GM19035 (cell line): ENCODE measurements at regions not wholly inside any gene's neighbourhood (a gene's known extent, or its start where the extent isn't known, plus 50 kb on each side); places are given as distances from the start of the nearest gene placed in this dataset.

Experiments used
- ATAC-seq: cut with Tn5 transposase; IDR thresholded peaks from one replicate; pipeline ENCODE4 v1.9.1; 2021; ENCODE audit not compliant: unreplicated experiment

DNA sequence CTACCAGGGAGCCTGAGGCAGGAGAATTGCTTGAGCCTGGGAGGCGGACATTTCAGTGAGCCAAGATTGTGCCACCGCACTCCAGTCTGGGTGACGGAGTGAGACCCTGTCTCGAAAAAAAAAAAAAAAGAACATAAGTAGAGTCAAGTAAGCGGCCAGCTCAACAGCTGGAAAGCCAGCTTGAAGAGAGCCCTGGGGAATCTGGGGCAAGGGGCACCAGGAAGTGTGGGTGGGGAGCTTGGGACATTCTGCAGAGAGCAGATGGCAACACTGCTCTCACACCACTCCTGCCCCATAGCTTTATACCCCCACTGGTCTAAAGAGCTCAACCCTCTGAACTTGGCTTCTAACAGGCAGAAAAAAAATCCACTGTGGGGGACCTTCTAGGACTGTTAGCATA is 505.6 kb downstream of the BUD13 start:
- no peak for ATAC-seq

- ATAC-seq = no peak
Measured at GRCh38 chr11:116263770-116264169, 509.0 kb downstream of the BUD13 start.

- no peak for ATAC-seq
Measured at GRCh38 chr11:116263019-116263418, 509.8 kb downstream of the BUD13 start.

DNA sequence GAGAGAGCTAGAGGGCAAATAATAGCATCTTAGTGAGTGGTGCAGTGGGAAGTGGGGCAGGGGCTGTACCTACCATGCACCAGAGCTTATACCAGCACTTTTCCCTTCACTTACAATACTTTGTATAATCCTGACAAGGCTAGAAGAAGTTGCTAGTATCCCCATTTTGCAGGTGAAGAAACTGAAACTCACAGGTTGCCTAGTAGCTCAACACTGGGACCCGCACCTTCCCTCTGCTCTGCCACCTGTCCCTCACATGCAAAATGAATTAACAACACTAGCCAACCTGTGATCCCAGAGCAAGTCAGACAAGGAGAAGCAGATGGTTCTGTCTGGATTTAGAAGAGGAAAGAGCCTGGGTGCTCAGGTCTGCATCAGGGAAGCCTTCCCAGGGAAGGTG is 510.4 kb downstream of the BUD13 start:
- ATAC-seq = no peak

GRCh38 chr11:116261606-116262005 is 511.2 kb downstream of the BUD13 start:
- no peak for ATAC-seq

DNA sequence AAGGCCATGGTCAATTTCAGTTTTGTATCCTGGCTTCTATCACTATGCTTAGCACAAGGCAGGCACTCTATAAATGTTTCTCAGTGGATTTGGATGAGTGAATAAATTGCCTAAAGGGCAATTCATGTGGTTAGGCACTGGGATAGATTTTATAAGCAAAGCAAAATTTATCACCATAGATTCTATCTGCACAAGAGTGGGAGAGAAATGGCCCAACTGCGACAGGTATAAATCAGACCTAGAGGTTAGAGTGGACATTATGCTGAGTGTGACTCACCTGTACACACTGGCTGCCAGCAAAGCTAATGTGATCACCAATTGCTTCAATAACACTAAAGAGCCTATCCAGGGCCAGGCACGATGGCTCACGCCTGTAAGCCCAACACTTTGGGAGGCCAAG is 514.0 kb downstream of the BUD13 start:
- ATAC-seq = no peak

DNA sequence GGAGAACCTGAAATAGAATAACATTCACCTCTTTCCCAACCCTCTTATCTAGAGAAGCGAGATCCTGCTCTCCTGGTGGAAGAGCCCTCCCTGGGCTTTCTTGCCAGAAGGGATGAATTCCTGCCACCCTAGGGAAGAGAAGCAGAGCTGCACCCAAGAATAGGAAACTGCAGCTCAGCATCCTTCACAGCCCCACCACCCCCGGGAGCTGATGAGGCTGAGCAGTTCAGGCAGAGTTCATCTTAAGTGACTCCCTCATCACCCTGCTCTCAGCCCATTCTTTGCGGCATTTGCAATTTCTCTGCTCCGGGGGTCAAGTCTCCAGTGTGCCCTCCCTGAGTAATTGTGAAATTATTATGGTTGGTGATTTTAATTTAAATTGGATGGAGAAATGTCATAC is 514.9 kb downstream of the BUD13 start:
- no peak for ATAC-seq

- ATAC-seq = no peak
Measured at GRCh38 chr11:116257092-116257491, 515.7 kb downstream of the BUD13 start.

DNA sequence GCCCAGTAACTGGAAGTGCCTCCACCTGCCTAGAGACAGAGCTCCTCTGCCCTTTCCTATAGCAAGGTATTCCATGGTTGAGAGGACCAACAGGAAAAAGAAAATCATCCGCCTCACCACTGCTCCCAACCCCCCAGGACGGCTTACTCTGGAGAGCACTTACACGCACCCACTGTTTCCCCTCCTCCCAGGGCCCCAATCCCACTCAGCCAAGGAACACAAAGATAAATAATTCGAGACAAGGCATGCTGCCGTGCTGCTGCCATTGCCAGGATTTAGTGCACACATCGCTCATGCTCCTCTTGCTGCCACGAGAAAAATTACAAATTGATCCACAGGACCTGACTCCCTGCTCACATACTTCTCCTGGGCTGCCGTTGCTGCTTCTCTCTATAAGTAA is 516.6 kb downstream of the BUD13 start:
- ATAC-seq = no peak

GRCh38 chr11:116255321-116255953 is 517.4 kb downstream of the BUD13 start:
- no peak for ATAC-seq

DNA sequence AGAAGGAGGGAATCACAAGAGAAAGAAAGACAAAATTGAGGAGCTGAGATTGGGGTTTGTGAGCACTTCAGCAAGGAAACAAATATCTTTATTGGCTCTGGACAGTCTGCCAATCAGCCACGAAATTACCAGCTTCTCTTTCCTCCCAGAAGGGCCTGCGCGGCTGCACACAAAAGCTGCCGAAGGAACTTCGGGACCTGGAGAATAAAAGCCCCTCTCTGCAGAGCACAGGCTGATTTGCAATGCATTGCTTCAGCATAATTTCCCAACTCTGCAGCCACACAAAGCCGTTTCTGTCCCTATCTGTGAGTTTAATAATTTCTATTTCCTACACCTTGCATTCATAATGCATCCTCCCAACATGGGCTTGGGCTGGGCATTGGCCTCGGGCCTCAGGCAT is 522.6 kb downstream of the BUD13 start:
- no peak for ATAC-seq

- no peak for ATAC-seq
Measured at GRCh38 chr11:116249561-116249960, 523.2 kb downstream of the BUD13 start.

DNA sequence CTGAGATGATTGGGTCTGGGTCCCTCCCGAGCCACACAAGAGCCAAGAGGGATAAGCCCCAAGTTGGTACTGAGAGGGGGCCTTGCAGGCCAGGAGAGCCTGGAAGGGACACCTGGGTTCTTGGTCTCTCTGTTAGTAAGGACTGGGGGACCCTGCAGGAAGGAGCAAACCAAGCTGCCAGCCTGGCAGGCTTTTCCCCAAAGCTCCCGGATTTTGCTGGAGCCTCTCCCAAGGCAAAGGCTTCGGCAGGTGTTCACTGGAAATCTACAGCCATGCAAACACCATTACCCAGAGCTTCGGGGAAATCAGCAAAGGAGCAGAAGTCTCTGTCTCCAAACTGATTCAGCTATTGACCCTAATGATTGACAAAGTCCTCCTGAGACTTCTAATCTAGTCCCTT is 527.9 kb downstream of the BUD13 start:
- ATAC-seq = no peak

- no peak for ATAC-seq
Measured at GRCh38 chr11:116244439-116244838, 528.3 kb downstream of the BUD13 start.

- no peak for ATAC-seq
Measured at GRCh38 chr11:116243991-116244390, 528.8 kb downstream of the BUD13 start.

- no peak for ATAC-seq
Measured at GRCh38 chr11:116242006-116242405, 530.8 kb downstream of the BUD13 start.

- ATAC-seq = no peak
Measured at GRCh38 chr11:116240710-116241109, 532.1 kb downstream of the BUD13 start.

GRCh38 chr11:116239247-116239646 is 533.5 kb downstream of the BUD13 start:
- no peak for ATAC-seq

- ATAC-seq = no peak
Measured at GRCh38 chr11:116234989-116235568, 537.7 kb downstream of the BUD13 start.

DNA sequence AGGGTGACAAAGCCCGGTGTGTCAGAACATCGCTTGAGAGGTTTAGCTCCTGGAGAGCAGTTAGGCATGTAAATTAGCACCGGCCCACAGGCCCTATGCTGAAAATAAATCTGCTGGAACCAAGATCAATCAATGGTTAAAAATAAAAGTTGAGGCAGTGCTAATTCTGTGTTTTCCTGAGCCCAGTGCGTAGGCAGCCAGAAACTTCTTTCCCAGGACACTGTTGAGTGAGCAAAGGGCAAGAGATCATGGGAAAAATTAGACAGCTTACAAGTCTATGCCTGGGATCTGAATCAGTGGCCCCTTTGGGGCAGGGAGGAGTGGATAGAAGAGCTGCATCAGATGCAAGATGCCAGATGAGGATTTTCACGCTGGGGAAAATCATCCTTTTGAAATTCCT is 539.2 kb downstream of the BUD13 start:
- no peak for ATAC-seq

- ATAC-seq = no peak
Measured at GRCh38 chr11:116232364-116232828, 540.4 kb downstream of the BUD13 start.

GRCh38 chr11:116231543-116231942 is 541.2 kb downstream of the BUD13 start:
- ATAC-seq = no peak

DNA sequence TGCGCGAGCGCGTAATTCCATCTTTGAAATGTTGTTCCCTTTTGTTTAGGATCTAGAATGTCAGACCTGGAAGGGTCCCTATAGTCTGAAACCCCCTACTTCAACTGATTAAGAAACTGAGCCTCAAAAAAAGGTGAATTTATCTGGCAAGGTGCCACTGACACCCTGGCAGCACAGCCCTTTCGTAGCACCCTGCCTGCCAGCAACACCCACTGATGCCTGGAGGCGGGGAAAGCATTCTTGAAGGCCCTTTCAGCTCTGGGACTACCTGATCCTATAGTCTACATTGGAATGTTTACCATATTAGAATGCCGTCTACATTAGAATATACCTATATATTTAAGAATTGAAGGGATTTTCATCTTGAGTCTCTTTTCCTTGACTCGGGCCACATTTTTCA is 542.3 kb downstream of the BUD13 start:
- no peak for ATAC-seq
